ENCODE measurements at regions not wholly inside any gene's neighbourhood (a gene's known extent, or its start where the extent isn't known, plus 50 kb on each side); places are given as distances from the start of the nearest gene placed in this dataset.

- DNase-seq, result no peak
Observed at GRCh38 chr6:9566096-9566495, 848.8 kb downstream of the TFAP2A start.

DNA sequence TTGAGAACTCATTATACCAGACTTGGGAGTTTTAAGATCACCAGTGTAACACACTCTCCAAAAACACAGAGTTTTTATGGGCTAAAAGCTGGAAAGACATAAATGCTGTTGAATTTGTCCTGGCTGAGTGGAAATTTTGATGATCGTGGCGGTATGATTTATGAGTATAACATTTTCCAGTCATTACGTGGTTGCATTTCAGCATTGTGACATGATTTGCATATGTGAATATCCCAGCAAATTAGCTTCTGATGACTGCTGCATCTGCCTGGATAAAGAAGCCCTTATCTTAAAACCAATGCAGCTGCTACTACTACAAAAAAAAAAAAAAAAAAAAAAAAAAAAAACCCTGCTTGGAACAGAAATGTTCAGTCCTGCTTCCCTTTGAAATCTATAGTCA lies 850.9 kb downstream of the TFAP2A start:
- no peak for DNase-seq

GRCh38 chr6:9563568-9563967 lies 851.3 kb downstream of the TFAP2A start:
- DNase-seq, result no peak

- no peak for DNase-seq
Observed at GRCh38 chr6:9554806-9555205, 860.1 kb downstream of the TFAP2A start.

DNA sequence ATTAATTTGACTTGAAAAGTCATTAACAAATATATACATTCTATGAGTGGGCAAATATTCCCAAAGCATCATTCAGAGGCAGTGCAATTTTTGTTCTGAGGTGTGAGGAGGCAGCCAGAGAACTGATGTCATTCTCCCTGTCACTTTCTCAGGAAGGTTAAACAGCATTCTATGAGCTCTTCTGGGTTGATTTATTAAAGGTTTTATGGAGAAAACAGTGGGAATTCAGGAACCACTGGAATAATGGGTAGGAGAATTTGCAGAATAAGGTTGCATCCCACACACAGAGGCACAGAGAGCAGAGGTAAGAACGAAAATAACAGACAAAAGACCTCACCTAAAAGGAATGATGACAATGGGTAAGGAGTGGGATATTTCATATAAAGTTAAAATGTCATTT lies 860.6 kb downstream of the TFAP2A start:
- no peak for DNase-seq

DNA sequence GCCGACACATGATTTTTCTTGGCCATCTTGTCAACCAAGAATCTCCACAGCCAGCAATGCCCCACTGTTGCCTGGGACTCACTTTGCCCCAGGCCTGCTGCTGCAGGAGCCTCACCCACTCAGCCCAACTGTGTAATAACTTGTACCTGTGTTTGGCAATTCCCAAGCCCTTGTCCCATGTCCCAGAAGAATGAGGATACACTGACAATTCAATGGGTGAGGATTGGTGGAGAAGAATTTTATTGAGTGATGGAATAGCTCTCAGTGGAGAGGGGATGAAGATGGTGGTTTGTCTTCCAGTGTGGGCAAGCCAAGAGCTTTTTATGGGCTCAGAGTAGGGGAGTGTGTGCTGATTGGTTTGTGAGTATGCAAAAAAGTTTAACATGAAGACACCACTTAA lies 861.9 kb downstream of the TFAP2A start:
- DNase-seq, result no peak

- no peak for DNase-seq
Observed at GRCh38 chr6:9543649-9544048, 871.2 kb downstream of the TFAP2A start.

- DNase-seq, result peak; percentile 53 to 67
Observed at GRCh38 chr6:9540534-9541126, 874.2 kb downstream of the TFAP2A start.

- no peak for DNase-seq
Observed at GRCh38 chr6:9540126-9540525, 874.7 kb downstream of the TFAP2A start.

DNA sequence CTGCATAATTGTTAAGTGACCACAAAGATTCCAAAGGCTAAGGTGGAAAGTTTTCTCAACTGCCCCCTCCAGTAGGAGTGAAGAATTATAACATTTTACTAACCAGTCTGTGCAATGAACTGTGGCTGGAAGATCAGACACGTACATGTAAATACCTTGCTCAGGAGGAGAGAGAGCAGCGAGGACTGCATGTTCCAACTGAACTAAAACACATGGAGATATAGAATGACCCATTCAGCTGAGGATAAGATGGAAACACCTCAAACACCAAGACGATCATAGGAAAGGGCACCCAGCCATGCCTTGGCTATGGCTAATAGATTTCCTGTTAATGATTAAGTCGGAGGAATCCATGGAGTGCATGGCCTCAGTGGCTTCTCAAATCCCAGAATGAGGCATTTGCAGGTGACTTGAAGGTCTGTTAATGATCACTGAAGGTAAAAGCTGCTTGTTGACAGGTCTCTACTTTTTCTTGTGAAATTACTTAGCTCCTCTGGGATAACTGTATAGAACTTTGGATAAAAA lies 875.6 kb downstream of the TFAP2A start:
- DNase-seq, result no peak

GRCh38 chr6:9537381-9537780 lies 877.5 kb downstream of the TFAP2A start:
- no peak for DNase-seq

DNA sequence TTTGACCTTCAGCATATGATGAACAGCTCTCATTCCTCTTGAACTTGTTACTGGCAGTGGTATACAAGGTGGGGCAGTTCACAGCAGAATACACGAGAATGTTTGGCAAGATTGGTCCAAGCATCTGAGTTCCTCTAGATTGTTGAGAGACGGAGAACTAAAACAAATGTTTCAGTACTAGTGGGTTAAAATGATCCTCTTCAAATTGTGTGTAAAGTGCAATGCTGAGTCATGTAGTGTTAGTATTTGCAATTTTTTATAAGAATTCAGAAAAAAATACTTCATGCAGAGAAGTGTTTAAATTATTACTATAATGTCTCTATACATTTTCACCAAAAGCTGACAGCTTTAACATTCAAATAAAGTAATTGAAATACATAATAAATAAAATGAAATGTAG lies 879.8 kb downstream of the TFAP2A start:
- DNase-seq, result no peak

- no peak for DNase-seq
Observed at GRCh38 chr6:9532621-9533557, 882.0 kb downstream of the TFAP2A start.

DNA sequence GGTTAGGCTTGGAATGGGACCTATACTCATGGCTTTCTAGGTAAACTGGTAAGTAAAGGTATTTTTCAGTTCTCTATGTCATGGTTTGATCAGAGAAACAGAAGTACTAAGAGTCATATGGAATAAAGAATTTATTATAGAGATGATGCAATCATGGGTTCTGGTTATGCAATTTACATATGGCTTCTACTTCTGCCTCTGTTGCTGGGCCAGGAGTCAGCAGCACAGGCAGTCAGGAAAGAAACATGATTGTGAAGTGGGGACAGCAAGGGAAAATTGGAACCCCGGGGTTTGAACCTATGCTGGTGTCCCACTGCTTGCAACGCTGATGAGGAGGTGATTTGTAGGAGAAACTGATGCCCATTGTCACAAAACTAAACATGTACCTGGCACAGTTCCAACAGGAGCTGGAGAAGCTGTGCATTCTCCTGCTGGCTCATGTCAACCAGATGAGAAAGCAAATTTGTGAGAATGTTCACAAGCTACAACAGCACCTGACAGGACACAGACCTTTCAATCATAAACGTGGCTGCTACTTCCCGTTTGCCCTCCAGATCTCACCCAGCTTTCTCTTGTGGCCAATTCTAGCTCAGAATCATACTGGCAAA lies 887.1 kb downstream of the TFAP2A start:
- peak in 1 of 2 experiments; percentile 39 for DNase-seq

DNA sequence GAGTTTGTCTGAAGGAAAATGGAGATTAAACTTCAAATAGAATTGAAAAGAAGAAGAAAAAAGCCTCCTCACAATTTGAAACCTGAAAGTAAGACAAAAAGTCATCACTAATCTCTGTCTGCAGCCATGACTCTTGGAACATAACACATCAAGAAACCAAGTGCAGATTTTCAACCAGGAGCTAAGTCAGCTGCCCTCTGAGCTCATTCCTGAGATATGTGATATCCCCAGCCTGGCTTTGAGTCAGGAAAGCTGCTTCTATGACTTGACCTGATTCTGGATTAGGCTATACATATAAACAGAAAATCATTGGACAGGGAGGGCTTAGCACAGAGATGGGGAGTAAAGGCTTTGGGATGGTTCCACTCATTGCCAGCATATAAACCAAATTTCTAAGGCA lies 891.4 kb downstream of the TFAP2A start:
- no peak for DNase-seq

GRCh38 chr6:9522101-9522500 lies 892.8 kb downstream of the TFAP2A start:
- DNase-seq, result no peak

DNA sequence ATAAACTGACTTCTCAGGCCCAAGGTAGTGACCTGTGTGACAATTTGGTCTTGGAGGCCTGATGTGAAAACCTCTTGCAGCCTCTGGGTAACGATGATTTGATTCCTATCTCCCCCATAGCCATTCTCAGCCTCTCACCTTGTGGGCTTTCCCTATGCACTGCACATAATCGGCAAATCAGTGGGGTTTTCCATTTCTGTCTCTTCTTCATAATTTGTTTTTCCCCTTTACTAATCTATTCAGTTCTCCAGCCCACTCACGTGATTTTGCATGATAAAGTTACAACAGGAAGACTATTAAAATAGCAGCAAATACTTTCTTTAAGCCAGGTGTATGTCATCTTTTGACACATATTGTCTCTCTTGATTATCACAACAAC lies 893.7 kb downstream of the TFAP2A start:
- DNase-seq, result no peak

DNA sequence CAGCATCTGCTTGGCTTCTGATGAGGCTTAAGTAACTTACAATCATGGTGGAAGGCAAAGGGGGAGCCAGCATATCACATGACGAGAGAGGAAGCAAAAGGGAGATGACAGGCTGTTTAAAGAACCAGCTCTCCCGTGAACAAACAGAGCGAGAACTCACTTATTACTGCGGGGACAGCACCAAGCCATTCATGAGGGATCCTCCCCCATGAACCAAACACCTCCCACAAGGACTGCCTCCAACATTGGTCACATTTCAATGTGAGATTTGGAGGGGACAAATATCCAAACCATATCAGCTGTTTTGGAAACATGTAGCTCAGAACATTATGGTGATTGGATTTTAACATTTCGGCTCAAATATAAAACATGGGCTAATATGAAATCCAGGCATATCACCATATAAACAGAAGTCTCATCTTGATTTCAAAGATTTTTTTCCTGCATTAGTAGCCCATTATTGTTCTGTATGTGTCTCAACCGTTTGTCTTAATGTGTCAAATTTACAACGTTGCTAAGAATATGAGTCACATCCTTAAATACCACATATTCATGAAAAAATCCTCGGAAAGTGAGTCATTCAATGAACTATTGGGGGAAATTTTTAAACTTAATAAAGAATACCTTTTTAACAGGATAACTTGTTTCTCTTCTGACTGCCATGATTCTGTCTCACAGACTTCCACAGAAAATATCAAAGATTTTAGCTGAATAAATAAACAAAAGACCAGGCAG lies 894.3 kb downstream of the TFAP2A start:
- no peak for DNase-seq

GRCh38 chr6:9518431-9518830 lies 896.4 kb downstream of the TFAP2A start:
- no peak for DNase-seq

GRCh38 chr6:9517806-9518205 lies 897.1 kb downstream of the TFAP2A start:
- DNase-seq, result no peak

- DNase-seq, result peak in 1 of 2 experiments; percentile 9
Observed at GRCh38 chr6:9515633-9516606, 899.0 kb downstream of the TFAP2A start.

DNA sequence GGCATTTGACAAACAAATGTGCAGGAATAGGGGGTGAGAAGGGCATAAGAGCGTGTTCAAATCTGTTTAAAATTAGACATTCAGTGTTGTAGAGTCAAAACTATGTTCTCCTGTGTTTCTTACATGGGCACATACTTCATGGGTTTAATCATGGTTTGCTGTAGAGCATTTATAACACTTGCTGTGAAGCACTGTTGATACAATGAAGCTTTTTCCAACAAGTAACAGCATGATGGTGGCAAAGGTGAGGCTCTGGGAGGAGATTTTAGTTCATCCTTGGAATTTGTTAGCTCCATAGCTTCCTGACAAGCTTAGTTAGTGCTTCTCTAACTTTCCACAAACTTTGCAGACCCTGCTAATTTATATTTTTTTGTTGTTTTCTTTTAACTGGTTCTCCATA lies 900.7 kb downstream of the TFAP2A start:
- DNase-seq, result no peak
